HG03575 (cell line): ENCODE measurements at regions not wholly inside any gene's neighbourhood (a gene's known extent, or its start where the extent isn't known, plus 50 kb on each side); places are given as distances from the start of the nearest gene placed in this dataset.
"Not testable (repeated sequence)": the region's sequence is repeated elsewhere in the genome, so short reads cannot be mapped to it uniquely, and the experiment has no call there.

Source experiments
- ATAC-seq: cut with Tn5 transposase; IDR thresholded peaks from one replicate; pipeline ENCODE4 v1.9.1; 2021; ENCODE audit not compliant: unreplicated experiment, insufficient number of reproducible peaks, low FRiP score; ENCODE audit errors: extremely low read depth

DNA sequence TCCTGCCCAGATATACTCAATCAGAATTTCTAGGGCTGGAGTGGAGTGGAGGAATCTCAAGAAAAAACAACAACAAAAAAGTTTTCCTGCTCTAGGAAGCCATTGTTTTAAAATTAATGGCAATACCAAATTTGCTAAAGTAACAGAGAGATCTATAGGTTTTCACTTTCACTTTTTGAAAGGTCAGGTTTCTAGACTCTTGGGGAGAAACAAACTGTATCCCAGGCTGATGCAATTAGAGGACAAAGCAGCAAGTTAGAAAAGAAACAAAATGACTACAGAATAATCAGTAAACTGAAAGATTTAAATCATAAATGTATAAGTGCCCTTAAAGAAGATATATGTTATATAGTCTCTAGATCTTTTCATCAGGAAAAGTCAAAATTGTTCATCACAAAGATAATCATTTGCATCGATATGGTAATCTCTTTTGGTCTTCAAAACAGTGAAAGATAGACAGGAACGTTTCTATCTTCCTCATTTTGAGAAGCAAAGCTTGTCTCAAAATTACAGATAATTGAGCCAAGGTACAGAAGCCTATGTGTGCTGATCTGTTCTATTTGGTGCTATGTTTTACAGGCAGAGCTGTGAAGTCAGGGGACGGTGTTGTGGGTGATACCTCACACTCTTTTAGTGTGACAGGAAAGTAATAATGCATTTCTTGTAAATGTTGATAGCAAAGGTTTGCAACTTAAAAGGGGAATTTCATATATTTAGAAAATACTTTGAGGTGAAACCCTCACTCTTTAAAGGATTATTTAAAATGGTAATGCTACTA, 1746.6 kb upstream of the C9orf72 start:
- no peak for ATAC-seq

DNA sequence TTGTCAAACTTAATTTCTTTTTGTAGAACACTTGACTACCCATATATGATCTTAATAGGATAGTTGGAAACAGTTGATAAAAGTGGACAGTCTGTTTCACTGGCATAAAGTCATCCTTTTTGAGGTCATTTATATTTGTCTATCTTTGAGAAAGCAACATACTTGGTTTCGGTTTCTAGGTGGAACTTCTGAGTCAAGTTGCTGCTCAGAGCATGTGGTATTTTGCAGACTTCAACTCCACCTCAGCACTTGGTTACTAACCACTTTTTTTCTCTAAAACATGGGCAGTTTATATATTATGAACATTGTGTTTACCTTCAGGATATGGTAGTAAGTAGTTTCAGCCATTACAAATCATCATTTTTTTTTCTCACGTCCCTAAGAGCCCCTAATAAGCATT, 1749.0 kb upstream of the C9orf72 start:
- ATAC-seq, result peak; percentile 79

- no peak for ATAC-seq
These were observed 1752.6 kb upstream of the C9orf72 start for GRCh38 chr9:29325894-29326293.

DNA sequence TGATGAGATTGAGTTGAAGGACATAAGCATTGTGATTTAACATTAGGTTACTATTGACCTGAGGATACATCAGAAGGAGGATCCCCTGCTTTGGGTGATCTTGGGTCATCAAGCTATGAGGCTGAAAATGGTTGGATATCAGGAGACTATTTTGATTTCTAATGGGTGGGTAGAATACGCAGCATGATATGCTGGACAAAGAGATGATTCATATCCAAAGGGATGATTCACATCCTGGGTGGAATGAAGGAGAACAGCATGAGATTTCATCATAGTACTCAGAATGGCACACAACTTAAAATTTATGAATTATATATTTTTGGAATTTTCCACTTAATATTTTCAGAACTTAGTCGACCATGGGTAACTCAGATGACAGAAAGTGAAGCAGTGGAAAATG, 1759.5 kb upstream of the C9orf72 start:
- ATAC-seq, result no peak

DNA sequence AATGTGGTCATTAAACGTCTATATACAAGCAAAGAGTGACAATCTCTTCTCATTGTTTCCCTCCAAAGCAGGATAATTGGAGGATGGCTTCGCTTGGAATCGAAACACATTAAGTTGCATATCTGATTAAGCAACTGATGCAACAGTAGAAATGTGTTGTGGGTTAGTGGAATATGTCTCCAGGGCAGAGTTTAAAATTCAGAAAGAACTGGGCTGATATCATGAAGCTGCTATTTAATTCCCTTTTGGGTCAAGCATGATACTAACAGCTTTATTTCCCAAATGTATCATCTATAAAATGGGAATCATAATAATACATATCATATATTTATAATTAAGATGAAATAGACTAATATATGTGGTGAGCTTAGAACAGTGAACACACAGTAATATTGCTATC, 1763.0 kb upstream of the C9orf72 start:
- no peak for ATAC-seq

GRCh38 chr9:29339387-29339786, 1766.1 kb upstream of the C9orf72 start:
- ATAC-seq, result no peak

DNA sequence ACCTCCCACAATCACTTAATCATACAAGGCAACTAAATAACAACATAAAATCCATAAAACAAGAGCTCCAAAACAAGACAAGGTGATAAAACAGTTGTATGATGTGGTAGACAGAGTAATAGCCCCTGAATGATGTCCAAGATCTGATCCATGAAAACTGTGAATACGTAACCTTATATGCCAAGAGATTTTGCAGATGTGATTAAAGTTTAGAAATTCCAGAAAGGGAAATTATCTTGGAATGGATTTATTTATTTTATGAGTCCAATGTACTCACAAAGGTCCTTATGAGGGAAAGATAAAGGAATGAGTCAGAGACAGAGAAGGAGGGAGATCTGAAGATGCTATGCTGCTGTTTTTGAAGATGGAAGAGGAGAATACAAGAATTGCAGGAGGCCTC, 1775.7 kb upstream of the C9orf72 start:
- ATAC-seq, result no peak

- ATAC-seq, result no peak
These were observed 1816.1 kb upstream of the C9orf72 start for GRCh38 chr9:29389421-29389820.

DNA sequence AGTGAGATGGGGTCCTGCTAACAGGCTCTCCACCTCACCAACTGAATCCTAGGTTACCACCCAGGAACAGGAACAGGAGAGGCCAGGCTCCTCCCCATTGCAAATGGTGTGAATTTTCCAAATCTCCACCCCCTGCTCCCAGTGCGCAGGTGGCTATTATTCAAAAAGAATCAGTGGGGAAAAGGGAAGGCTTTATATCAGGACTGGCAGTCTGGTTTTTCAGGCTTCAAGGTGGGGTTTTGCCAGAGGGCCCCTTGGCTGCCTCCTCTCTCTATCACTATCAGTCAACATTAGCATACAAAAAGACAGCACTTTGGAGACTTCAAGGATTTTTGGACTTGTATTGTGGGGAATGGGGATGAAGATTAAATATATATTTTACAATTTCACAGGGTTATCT, 1817.6 kb upstream of the C9orf72 start:
- no peak for ATAC-seq

DNA sequence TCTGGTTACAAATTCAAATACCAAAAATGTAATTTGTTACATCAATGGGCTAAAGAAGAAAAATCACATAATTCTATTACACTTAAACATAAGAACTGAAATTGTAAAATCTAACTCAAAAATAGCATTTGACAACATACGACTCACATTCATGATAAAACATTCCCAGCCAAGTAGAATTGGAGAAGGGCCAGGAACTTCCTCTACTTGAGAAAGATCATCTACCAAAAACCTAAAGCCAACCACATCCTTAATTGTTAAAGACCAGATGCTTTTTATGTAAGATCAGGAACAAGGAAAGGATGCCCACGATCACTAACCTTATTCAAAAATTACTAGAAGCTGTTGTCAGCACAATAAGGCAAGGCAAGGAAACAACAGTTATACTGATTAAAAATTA, 1819.8 kb upstream of the C9orf72 start:
- no peak for ATAC-seq

DNA sequence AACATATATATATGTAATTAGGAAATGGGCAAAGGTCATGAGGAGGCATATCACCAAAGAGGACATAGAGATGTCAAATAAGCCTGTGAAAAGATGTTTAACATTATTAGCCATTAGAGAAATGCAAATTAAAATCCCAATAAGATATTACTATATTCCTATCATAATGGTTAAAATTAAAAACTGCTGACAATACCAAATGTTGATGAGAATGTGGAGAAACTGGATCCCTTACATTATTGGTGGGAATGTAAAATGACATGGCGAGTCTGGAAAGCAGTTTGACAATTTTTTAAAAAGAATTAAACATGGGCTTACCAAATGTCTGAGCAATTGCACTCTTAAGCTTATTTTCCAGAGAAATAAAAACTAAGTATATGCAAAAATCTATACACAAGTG, 1821.6 kb upstream of the C9orf72 start:
- ATAC-seq, result no peak

GRCh38 chr9:29397148-29397547, 1823.9 kb upstream of the C9orf72 start:
- ATAC-seq, result no peak

- no peak for ATAC-seq
These were observed 1842.9 kb upstream of the C9orf72 start for GRCh38 chr9:29416204-29416603.

- ATAC-seq, result no peak
These were observed 1849.2 kb upstream of the C9orf72 start for GRCh38 chr9:29422438-29422837.

DNA sequence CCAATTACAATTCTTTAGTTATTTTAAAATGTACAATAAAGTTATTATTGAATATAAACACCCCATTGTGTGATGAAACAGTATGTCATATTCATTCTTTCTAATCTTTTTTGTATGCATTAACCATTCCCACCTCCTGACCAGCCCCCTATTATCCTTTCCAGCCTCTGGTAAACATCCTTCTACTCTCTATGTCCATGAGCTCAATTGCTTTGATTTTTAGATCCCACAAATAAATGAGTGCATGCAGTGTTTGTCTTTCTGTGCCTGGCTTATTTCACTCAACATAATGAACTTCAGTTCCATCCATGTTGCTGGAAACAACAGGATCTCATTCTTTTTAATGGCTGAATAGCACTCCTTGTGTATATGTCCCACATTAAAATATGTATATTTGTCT, 1858.9 kb upstream of the C9orf72 start:
- ATAC-seq, result no peak

DNA sequence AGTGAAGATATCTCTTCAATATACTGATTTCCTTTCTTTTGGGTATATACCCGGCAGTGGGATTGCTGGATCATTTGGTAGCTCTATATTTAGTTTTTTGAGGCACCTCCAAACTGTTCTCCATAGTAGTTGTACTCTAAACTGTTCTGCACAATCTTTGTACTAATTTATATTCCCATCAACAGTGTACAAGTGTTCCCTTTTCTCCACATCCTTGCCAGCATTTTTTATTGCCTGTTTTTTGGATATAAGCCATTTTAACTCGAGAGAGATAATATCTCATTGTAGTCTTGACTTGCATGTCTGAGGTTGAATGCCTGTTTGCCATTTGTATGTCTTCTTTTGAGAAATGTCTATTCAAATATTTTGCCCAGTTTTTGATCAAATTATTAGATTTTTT, 1859.4 kb upstream of the C9orf72 start:
- ATAC-seq, result not testable (repeated sequence)

DNA sequence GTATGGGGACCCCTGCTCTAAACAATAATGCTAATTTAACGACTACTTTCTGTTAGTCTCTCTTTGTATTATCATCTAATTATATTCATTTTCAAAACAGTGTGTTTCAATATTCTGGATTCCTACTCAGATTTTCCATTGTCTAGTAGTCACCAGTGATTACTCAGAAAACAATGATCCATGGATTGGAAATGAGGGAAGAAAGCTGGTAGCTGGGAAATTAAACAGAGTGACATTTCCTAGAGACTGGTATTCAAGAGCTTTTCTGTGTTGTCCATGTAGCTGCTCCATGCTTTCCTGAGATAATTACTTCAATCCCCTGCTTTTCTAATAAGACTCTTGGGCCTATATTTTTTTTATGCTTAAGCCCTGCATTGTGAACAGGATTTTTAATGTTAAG, 1862.1 kb upstream of the C9orf72 start:
- no peak for ATAC-seq

GRCh38 chr9:29437526-29437925, 1864.2 kb upstream of the C9orf72 start:
- ATAC-seq, result no peak

DNA sequence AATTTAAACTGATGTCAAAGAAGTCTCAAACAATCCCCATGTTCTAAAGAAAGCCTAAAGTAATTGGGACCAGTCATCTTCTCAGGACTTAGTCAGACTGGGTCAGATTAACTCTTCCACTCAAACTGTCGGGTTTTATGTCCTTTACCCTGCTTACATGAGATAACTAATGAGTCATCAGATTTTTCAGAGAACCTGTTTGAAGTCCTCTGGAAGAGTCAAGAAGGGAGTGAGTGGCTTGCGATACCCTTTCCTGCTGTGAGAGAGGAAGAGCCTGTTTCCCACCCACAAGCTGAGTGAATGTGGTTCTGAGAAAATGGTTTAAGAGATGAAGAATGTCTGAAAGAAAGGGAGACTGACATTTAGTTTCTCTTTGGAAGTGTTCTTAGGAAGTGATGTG, 1866.7 kb upstream of the C9orf72 start:
- ATAC-seq, result no peak

DNA sequence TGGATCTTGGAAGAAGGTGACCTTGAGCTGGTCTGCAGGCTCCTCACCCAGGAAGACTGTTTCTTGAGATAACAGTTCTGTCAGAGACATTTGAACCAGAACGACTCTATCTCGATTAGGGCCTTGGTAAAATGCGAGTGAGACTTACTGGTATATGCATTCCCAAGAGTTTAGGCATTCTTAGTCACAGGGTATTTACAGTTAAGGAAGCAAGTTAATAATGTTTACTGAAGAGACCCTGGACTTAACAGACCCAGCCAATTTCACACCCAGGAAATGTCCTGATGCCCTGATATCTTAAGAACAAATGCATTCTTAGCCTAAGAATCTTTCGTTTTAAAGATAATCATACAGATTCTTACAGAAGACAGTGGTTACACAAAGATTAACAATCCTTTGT, 1867.2 kb upstream of the C9orf72 start:
- ATAC-seq, result no peak

DNA sequence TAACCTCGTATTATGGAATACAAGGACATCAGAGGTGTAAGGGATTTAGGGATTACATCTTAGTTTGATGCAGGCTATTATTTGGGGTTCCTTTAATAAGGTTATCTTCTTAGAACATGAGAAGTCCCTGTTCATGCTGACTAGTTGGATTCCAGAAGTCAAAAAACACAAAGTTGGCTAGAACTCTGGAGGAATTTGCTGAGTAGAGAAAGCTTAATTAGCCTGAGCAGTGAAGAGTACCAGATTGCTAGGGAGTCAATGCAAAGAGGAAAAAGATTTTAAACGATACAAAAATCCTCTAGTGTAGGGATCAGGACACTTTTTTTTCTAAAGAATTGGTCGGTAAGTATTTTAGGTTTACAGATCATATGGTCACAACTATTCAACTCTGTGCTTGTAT, 1872.5 kb upstream of the C9orf72 start:
- ATAC-seq, result no peak
